ENCODE measurements at regions not wholly inside any gene's neighbourhood (a gene's known extent, or its start where the extent isn't known, plus 50 kb on each side); places are given as distances from the start of the nearest gene placed in this dataset.

DNA sequence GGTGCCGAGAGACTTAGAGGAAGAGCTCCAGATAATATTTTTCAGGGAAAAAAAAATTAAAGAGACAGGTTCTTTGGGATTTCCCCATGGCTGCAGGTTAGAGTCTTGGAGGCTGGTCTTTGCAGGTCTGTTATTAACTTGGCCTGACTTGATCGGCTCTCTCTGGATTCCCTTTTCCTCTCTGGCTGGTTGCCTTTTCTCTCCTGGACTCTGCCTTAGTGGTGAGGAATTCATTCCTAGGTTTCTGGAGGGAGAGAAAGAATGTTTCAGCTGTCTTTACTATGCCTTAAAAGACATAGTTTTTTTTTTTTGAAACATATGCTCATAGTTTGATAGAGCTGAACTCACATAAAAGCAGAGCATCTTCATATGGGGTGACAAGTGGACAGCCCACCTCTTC, 336.3 kb downstream of the BMP4 start:
- Histone ChIP-seq H3K18ac (ENCODE audit: extremely low read depth, low read length) (no peak overlapping the region), H3K4me3 (ENCODE audit: extremely low read depth in 1 of 4, insufficient read depth in 2 of 4, low read depth in 3 of 4, low read length in 4 of 4) (no peak overlapping the region), H2BK15ac (ENCODE audit: low read length) (no peak overlapping the region), H3K36me3 (ENCODE audit: control insufficient read depth in 2 of 4, insufficient read depth in 4 of 4, low read length in 3 of 4) (no peaks in the 10 kb centered on the region), H2BK5ac (ENCODE audit: low read depth, low read length) (no peak overlapping the region), H2AFZ (ENCODE audit: low read length) (no peak overlapping the region), H2BK12ac (ENCODE audit: low read depth, low read length) (no peak overlapping the region), H3K23me2 (ENCODE audit: low read depth, low read length) (no peaks in the 10 kb centered on the region), H3K27ac (ENCODE audit: low read depth, low read length) (no peak overlapping the region), H4K8ac (ENCODE audit: extremely low read depth, insufficient read depth, low read length) (no peak overlapping the region), H3K79me2 (ENCODE audit: control insufficient read depth in 1 of 2, insufficient read depth in 2 of 2, low read length in 2 of 2) (no peaks in the 10 kb centered on the region), H2AK5ac (ENCODE audit: low read depth, low read length) (no peak overlapping the region), H3K23ac (ENCODE audit: insufficient read length) (no peak overlapping the region), H3K4me1 (replicated peaks in 1 of 4; ENCODE audit: control insufficient read depth in 3 of 4, insufficient read depth in 4 of 4, low read length in 3 of 4) (no peaks in the 10 kb centered on the region), H3K79me1 (ENCODE audit: low read depth, low read length) (no peaks in the 10 kb centered on the region), H4K20me1 (replicated peaks in 1 of 2; ENCODE audit: control insufficient read depth in 1 of 2, insufficient read depth in 2 of 2, low read length in 2 of 2) (no peaks in the 10 kb centered on the region), H3K9ac (replicated peaks in 1 of 4; ENCODE audit: extremely low read depth in 1 of 4, low read depth in 3 of 4, low read length in 3 of 4) (no peak overlapping the region), H3K56ac (replicated peaks; ENCODE audit: insufficient read length, low read depth, low read length) (no peak overlapping the region), H3K9me3 (ENCODE audit: insufficient read depth in 2 of 2, low read depth in 1 of 2, low read length in 1 of 2) (no peaks in the 10 kb centered on the region), H3K27me3 (replicated peaks in 1 of 4; ENCODE audit: control insufficient read depth in 3 of 4, extremely low read depth in 1 of 4, insufficient read depth in 3 of 4, low read length in 3 of 4) (no peaks in the 10 kb centered on the region), H2BK20ac (ENCODE audit: low read length) (no peak overlapping the region), H4K5ac (ENCODE audit: insufficient read length, low read depth, low read length) (no peak overlapping the region), H3K4ac (replicated peaks; ENCODE audit: insufficient read length, low read depth, low read length) (no peak overlapping the region), H2BK120ac (replicated peaks; ENCODE audit: low read depth, low read length) (no peak overlapping the region), H3K4me2 (ENCODE audit: insufficient read depth in 1 of 2, low read depth in 2 of 2, low read length in 2 of 2) (no peak overlapping the region), H4K91ac (replicated peaks; ENCODE audit: insufficient read length, low read length) (no peak overlapping the region), H3K14ac (ENCODE audit: insufficient read length) (no peak overlapping the region)
- DNase-seq (ENCODE audit: low read depth in 1 of 2, low spot score in 2 of 2) = no peak
- ChIA-PET CTCF (ENCODE audit: partially characterized antibody) (interaction anchor here (0.9 kb wide), 1 partner anchor 12 kb away, joined by 3 read pairs; no protein-coding TSS in a partner anchor), POLR2A (ENCODE audit: partially characterized antibody) (no interaction called here)
- no peak for FAIRE-seq
- WGBS, 2 experiments (ENCODE audit: extremely low coverage in 1 of 2, insufficient coverage in 1 of 2, insufficient read length in 1 of 2, insufficient replicate concordance in 2 of 2, low coverage in 1 of 2, low lambda C conversion rate in 2 of 2, missing lambda C conversion rate in 1 of 2) = 94% methylated on average over 2 of the region's 2 CpGs; no CpG with 5 or more reads in 1 of the 2 experiments
- TF ChIP-seq FOSL1 (IDR thresholded peaks at IDR 0.05; ENCODE audit: insufficient read depth, low read depth, low read length) (no peak), SIRT6 (IDR thresholded peaks at IDR 0.05; ENCODE audit: low read length) (no peak), KDM1A (IDR thresholded peaks at IDR 0.05; ENCODE audit: borderline replicate concordance, low read length) (no peak), SP2 (IDR thresholded peaks at IDR 0.05; ENCODE audit: low read length) (no peak), POLR2AphosphoS5 (IDR thresholded peaks at IDR 0.05; ENCODE audit: low read depth, low read length) (no peak), HDAC2 (IDR thresholded peaks at IDR 0.05; ENCODE audit: borderline replicate concordance in 1 of 2, low read depth in 2 of 2, low read length in 2 of 2) (no peak), SP4 (IDR thresholded peaks at IDR 0.05; ENCODE audit: low read length) (no peak), ASH2L (IDR thresholded peaks at IDR 0.05; ENCODE audit: low read length) (no peak), RAD21 (IDR thresholded peaks at IDR 0.05 in 1 of 2, conservative IDR thresholded peaks at IDR 0.05 in 1 of 2; ENCODE audit: low read depth in 2 of 2, low read length in 2 of 2) (no peak), ZNF274 (IDR thresholded peaks at IDR 0.05; ENCODE audit: borderline replicate concordance, extremely low read depth, low read length) (no peak), BRCA1 (IDR thresholded peaks at IDR 0.05; ENCODE audit: low read depth, low read length) (no peak), JUND (IDR thresholded peaks at IDR 0.05; ENCODE audit: low read length) (no peak), CBX8 (IDR thresholded peaks at IDR 0.05; ENCODE audit: borderline replicate concordance, low read depth, low read length) (no peak), BACH1 (IDR thresholded peaks at IDR 0.05; ENCODE audit: low read length) (no peak)
- TF ChIP-seq, protein P1, sequence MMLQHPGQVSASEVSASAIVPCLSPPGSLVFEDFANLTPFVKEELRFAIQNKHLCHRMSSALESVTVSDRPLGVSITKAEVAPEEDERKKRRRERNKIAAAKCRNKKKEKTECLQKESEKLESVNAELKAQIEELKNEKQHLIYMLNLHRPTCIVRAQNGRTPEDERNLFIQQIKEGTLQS (IDR thresholded peaks at IDR 0.05; ENCODE audit: insufficient read depth, low read depth, low read length) = no peak

All from H1 (cell line).